Natural killer cell (primary cell): ENCODE measurements at regions not wholly inside any gene's neighbourhood (a gene's known extent, or its start where the extent isn't known, plus 50 kb on each side); places are given as distances from the start of the nearest gene placed in this dataset.

Experiments
- ATAC-seq, 3 donors: fragments of 150-1000 bp in 2 of 3; fragments of 200-7000 bp in 1 of 3; cut with Tn5 transposase; 1 replicate in 1 of 3; 2 replicates in 2 of 3; pipeline ENCODE4 v1.10.0; 2021; ENCODE audit warnings: mild to moderate bottlenecking in 2 of 3, moderate library complexity in 2 of 3
- DNase-seq, 2 donors: peaks; one replicate each; pipeline versions ENCODE4 v3.0.0 to v3.0.0-alpha.2; 2013 to 2021; ENCODE audit warnings: mixed read lengths in 1 of 2
- H3K27ac ChIP-seq: one replicate; pipeline ENCODE4 v1.5.1; 2013; ENCODE audit warnings: mild to moderate bottlenecking, low read length
- H3K27me3 ChIP-seq: one replicate; pipeline ENCODE4 v1.6.1; 2013; ENCODE audit warnings: low read length; ENCODE audit not compliant: control insufficient read depth, insufficient read depth
- H3K36me3 ChIP-seq: one replicate; pipeline ENCODE4 v1.6.1; 2013; ENCODE audit warnings: low read length; ENCODE audit not compliant: control insufficient read depth, insufficient read depth
- H3K4me1 ChIP-seq: one replicate; pipeline ENCODE4 v1.6.1; 2013; ENCODE audit warnings: low read length; ENCODE audit not compliant: control insufficient read depth, insufficient read depth
- H3K4me3 ChIP-seq: one replicate; pipeline ENCODE4 v1.5.1; 2013; ENCODE audit warnings: low read length
- H3K9me3 ChIP-seq: one replicate; pipeline ENCODE4 v1.6.1; 2013; ENCODE audit warnings: low read length; ENCODE audit not compliant: control insufficient read depth, insufficient read depth
- H3K27ac Mint-ChIP-seq, 2 donors: one replicate each; pipeline ENCODE4 v1.8.0; 2022; ENCODE audit warnings: mild to moderate bottlenecking in 2 of 2, mixed read lengths in 2 of 2, moderate library complexity in 1 of 2
- H3K27me3 Mint-ChIP-seq, 2 donors: one replicate each; pipeline ENCODE4 v1.8.0; 2022; ENCODE audit warnings: low read depth in 2 of 2, mixed read lengths in 2 of 2
- H3K36me3 Mint-ChIP-seq: one replicate; pipeline ENCODE4 v1.8.0; 2022; ENCODE audit warnings: mixed read lengths
- H3K4me1 Mint-ChIP-seq, 2 donors: one replicate each; pipeline ENCODE4 v1.8.0; 2022; ENCODE audit warnings: mixed read lengths in 2 of 2
- H3K4me3 Mint-ChIP-seq: one replicate; pipeline ENCODE4 v1.8.0; 2022; ENCODE audit warnings: mild to moderate bottlenecking, moderate library complexity, mixed read lengths
- H3K9me3 Mint-ChIP-seq, 2 donors: one replicate each; pipeline ENCODE4 v1.8.0; 2022; ENCODE audit warnings: mixed read lengths in 2 of 2
- WGBS: methylation state at CpG from one replicate; pipeline ENCODE4 v1.1.7; 2013; ENCODE audit warnings: missing lambda C conversion rate; ENCODE audit not compliant: insufficient coverage; 5-methylcytosine and 5-hydroxymethylcytosine counted together
- intact Hi-C: fragments of 100-400 bp; cut with micrococcal nuclease; formaldehyde crosslinking; loops from one replicate; pipeline ENCODE4 v1.14.2; 2022
- TF ChIP-seq, protein P1 (sequence below): fragments of 200-600 bp; IDR thresholded peaks from one replicate; pipeline ENCODE4 v1.8.0; 2022; ENCODE audit warnings: antibody characterized with exemption

DNA sequence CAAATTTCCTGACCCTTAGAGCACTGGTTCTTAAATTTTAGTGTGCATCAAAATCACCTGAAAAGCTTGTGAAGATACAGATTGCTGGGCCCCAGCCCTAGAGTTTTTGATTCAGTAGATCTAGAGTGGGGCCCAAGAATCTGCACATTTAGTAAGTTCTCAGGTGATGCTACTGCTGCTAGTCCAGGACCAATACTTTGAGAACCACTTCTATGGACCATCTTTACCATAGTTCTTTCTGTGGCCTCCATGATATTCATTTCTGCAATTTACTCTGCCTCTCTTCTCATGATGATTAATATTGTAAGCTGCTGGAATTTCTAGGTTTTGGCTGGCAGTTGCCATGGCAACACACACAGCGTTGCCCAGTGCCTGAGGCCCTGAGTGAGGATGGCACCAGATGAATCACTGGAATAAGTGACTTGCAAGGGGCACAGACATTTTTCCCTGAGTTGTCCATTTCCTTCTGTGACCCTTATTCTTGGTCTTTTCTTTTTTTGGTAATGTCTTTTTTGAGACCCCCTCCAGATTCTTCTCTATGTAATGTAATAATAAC is 83.6 kb downstream of the PPP1R2C start:
- Mint-ChIP-seq H3K4me1 (no peaks in the 10 kb centered on the region), H3K36me3 (no peaks in the 10 kb centered on the region), H3K9me3 (no peaks in the 10 kb centered on the region), H3K27ac (no peak overlapping the region), H3K4me3 (no peak overlapping the region), H3K27me3 (peaks cover 0 to 10% of the 10 kb centered on the region in 2 donors)
- no peaks in the 10 kb centered on the region for H3K9me3 ChIP-seq
- H3K27me3 ChIP-seq, result no peaks in the 10 kb centered on the region
- WGBS, result 71% methylated on average over 1 of the region's 1 CpG
- H3K27ac ChIP-seq, result no peak overlapping the region
- ATAC-seq, result no peak
- no peak for DNase-seq
- intact Hi-C loops, result no loop called here
- TF ChIP-seq, protein P1, sequence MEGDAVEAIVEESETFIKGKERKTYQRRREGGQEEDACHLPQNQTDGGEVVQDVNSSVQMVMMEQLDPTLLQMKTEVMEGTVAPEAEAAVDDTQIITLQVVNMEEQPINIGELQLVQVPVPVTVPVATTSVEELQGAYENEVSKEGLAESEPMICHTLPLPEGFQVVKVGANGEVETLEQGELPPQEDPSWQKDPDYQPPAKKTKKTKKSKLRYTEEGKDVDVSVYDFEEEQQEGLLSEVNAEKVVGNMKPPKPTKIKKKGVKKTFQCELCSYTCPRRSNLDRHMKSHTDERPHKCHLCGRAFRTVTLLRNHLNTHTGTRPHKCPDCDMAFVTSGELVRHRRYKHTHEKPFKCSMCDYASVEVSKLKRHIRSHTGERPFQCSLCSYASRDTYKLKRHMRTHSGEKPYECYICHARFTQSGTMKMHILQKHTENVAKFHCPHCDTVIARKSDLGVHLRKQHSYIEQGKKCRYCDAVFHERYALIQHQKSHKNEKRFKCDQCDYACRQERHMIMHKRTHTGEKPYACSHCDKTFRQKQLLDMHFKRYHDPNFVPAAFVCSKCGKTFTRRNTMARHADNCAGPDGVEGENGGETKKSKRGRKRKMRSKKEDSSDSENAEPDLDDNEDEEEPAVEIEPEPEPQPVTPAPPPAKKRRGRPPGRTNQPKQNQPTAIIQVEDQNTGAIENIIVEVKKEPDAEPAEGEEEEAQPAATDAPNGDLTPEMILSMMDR, result no peak
- no peaks in the 10 kb centered on the region for H3K36me3 ChIP-seq
- H3K4me1 ChIP-seq, result no peaks in the 10 kb centered on the region
- H3K4me3 ChIP-seq, result no peak overlapping the region

DNA sequence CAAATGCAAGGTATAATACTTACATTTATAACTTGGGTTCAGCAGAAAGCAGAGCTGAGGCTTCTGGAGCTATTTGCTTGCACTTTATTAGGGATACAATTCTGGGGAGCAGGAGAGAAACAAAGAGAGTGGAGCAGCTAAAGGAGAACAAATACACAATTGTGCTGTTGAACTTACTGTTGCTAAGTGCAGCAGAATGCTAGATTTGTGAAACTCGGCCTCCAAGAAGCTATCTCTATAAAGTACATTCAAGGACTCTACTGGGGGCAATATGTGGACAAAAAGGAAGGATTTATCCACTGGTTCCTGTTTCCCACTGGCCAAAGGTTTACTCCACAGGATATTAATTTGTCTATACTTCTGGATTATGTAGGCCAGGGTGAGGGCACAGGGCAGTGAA is 86.8 kb downstream of the PPP1R2C start:
- intact Hi-C loops, result no loop called here
- no peak overlapping the region for H3K4me3 Mint-ChIP-seq
- H3K4me1 ChIP-seq, result no peaks in the 10 kb centered on the region
- no peaks in the 10 kb centered on the region for H3K9me3 Mint-ChIP-seq
- ATAC-seq, result no peak
- no peaks in the 10 kb centered on the region for H3K36me3 Mint-ChIP-seq
- no CpG with 5 or more reads among the region's 1 CpG for WGBS
- H3K27me3 Mint-ChIP-seq, result peaks cover 0 to 10% of the 10 kb centered on the region in 2 donors
- TF ChIP-seq, protein P1, result no peak
- H3K36me3 ChIP-seq, result no peaks in the 10 kb centered on the region
- no peak for DNase-seq
- H3K27ac Mint-ChIP-seq, result no peak overlapping the region
- no peak overlapping the region for H3K27ac ChIP-seq
- H3K27me3 ChIP-seq, result no peaks in the 10 kb centered on the region
- H3K4me3 ChIP-seq, result no peak overlapping the region
- no peaks in the 10 kb centered on the region for H3K9me3 ChIP-seq
- no peaks in the 10 kb centered on the region for H3K4me1 Mint-ChIP-seq

DNA sequence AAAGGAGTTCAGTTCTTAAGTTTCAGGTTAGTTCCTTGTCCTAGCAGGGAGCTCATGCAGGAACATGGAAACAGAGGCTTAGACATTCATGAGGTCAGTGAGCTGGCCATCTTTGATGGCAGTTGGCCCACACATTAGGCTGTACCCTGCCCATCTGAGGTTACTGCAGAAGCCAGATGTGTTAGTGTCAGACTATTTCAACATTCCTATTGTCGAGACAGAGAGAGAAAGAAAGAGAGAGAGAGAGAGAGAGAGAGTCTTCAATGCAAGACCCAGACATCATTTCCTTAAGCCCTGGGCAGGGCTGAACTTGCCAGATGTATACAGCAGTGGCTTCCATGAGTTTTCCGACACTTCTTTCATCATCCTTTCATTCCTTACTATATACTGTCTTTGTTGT is 91.3 kb downstream of the PPP1R2C start:
- Histone ChIP-seq H3K36me3 (no peaks in the 10 kb centered on the region), H3K4me1 (no peaks in the 10 kb centered on the region), H3K27me3 (no peaks in the 10 kb centered on the region), H3K4me3 (no peak overlapping the region), H3K9me3 (no peaks in the 10 kb centered on the region), H3K27ac (no peak overlapping the region)
- Mint-ChIP-seq H3K36me3 (no peaks in the 10 kb centered on the region), H3K9me3 (no peaks in the 10 kb centered on the region), H3K27me3 (no peaks in the 10 kb centered on the region), H3K27ac (no peak overlapping the region), H3K4me3 (no peak overlapping the region), H3K4me1 (no peaks in the 10 kb centered on the region)
- TF ChIP-seq, protein P1, result no peak
- 100% methylated on average over 1 of the region's 2 CpGs for WGBS
- no peak for ATAC-seq
- intact Hi-C loops, result no loop called here
- no peak for DNase-seq

DNA sequence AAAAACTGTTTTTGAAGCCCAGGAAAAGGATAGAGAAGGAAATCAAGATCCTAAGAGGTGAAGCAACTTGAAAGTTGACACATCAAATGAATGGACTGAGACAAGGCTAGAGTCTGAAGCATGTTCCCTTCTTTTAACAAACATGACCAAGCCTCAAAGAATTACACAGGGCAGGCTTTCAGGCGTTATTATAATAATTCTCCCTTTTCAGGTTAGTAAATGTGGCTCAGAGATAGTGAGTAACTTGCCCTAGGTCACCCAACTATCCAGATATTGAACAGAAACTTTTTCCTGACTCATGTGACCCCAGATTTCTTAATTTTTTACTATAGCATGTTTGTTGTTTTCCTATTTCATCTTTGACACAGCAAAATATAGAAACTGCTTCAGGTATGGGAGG is 91.7 kb downstream of the PPP1R2C start:
- intact Hi-C loops, result no loop called here
- no CpG with 5 or more reads among the region's 1 CpG for WGBS

More for the DNA sequence above, 91.7 kb downstream of the PPP1R2C start:
- Mint-ChIP-seq H3K27me3 (no peaks in the 10 kb centered on the region), H3K9me3 (no peaks in the 10 kb centered on the region), H3K36me3 (no peaks in the 10 kb centered on the region), H3K4me1 (no peaks in the 10 kb centered on the region), H3K27ac (no peak overlapping the region), H3K4me3 (no peak overlapping the region)
- H3K4me1 ChIP-seq, result no peaks in the 10 kb centered on the region
- no peaks in the 10 kb centered on the region for H3K9me3 ChIP-seq
- ATAC-seq (no peak), DNase-seq (no peak)
- TF ChIP-seq, protein P1, result no peak
- no peak overlapping the region for H3K4me3 ChIP-seq
- no peaks in the 10 kb centered on the region for H3K27me3 ChIP-seq
- H3K36me3 ChIP-seq, result no peaks in the 10 kb centered on the region
- H3K27ac ChIP-seq, result no peak overlapping the region
